ENCODE measurements at regions not wholly inside any gene's neighbourhood (a gene's known extent, or its start where the extent isn't known, plus 50 kb on each side); places are given as distances from the start of the nearest gene placed in this dataset.

- no peak for TF ChIP-seq POLR2A (IDR thresholded peaks at IDR 0.05; ENCODE audit: low read length)
- TF ChIP-seq GATA1 (IDR thresholded peaks at IDR 0.05; ENCODE audit: low read depth, low read length): no peak
Measured at GRCh38 chr2:58291726-58292438, 50.8 kb upstream of the FANCL start.
